Liver (tissue), 7 donors: ENCODE measurements at regions not wholly inside any gene's neighbourhood (a gene's known extent, or its start where the extent isn't known, plus 50 kb on each side); places are given as distances from the start of the nearest gene placed in this dataset.

ENCODE experiments used
- DNase-seq: peaks from one replicate; pipeline ENCODE4 v3.0.0-alpha.2; 2017; ENCODE audit warnings: low spot score
- H3K27ac ChIP-seq, 2 donors: one replicate each; pipeline ENCODE4 v1.7.0; 2013; ENCODE audit warnings: inconsistent platforms in 2 of 2, low read length in 2 of 2, control low read depth in 1 of 2, low read depth in 1 of 2, mild to moderate bottlenecking in 1 of 2
- H3K27me3 ChIP-seq, 4 donors: one replicate each; pipeline versions ENCODE4 v1.6.1 to v1.7.0; 2013; ENCODE audit warnings: low read length in 3 of 4, inconsistent platforms in 1 of 4, mild to moderate bottlenecking in 1 of 4, moderate library complexity in 1 of 4; ENCODE audit not compliant: control insufficient read depth in 4 of 4, insufficient read depth in 4 of 4
- H3K36me3 ChIP-seq, 4 donors: one replicate each; pipeline versions ENCODE4 v1.6.1 to v1.7.0; 2013; ENCODE audit warnings: low read length in 3 of 4, mild to moderate bottlenecking in 3 of 4, low read depth in 1 of 4, moderate library complexity in 1 of 4; ENCODE audit not compliant: control insufficient read depth in 4 of 4, insufficient read depth in 3 of 4
- H3K4me1 ChIP-seq, 4 donors: one replicate each; pipeline versions ENCODE4 v1.6.1 to v1.7.0; 2013; ENCODE audit warnings: low read length in 3 of 4, mild to moderate bottlenecking in 3 of 4, moderate library complexity in 1 of 4; ENCODE audit not compliant: control insufficient read depth in 4 of 4, insufficient read depth in 4 of 4
- H3K4me3 ChIP-seq, 3 donors: one replicate each; pipeline versions ENCODE4 v1.6.1 to v1.7.0; 2013; ENCODE audit warnings: low read length in 3 of 3, control low read depth in 1 of 3, low read depth in 1 of 3, mild to moderate bottlenecking in 1 of 3
- H3K9ac ChIP-seq, 2 donors: one replicate each; pipeline ENCODE4 v1.7.0; 2013; ENCODE audit warnings: low read length in 2 of 2, mild to moderate bottlenecking in 2 of 2, moderate library complexity in 2 of 2, control low read depth in 1 of 2, low read depth in 1 of 2
- H3K9me3 ChIP-seq, 4 donors: one replicate each; pipeline versions ENCODE4 v1.6.1 to v1.7.0; 2013; ENCODE audit warnings: low read length in 3 of 4; ENCODE audit not compliant: control insufficient read depth in 4 of 4
- GABPA ChIP-seq, 2 donors: IDR thresholded peaks in 1 of 2; conservative IDR thresholded peaks in 1 of 2; 2 replicates each; pipeline ENCODE4 v1.6.1; 2016; ENCODE audit warnings: antibody characterized with exemption in 2 of 2, mild to moderate bottlenecking in 1 of 2, moderate library complexity in 1 of 2
- HNF4G ChIP-seq: IDR thresholded peaks from 2 replicates; pipeline ENCODE4 v1.6.1; 2016; ENCODE audit warnings: antibody characterized with exemption
- RXRA ChIP-seq, 2 donors: IDR thresholded peaks; 2 replicates each; pipeline ENCODE4 v1.6.1; 2017 to 2018; ENCODE audit warnings: antibody characterized with exemption in 2 of 2, mild to moderate bottlenecking in 1 of 2
- SP1 ChIP-seq: IDR thresholded peaks from 2 replicates; pipeline ENCODE4 v1.6.1; 2018; ENCODE audit warnings: antibody characterized with exemption, mild to moderate bottlenecking
- WGBS: extraction: QIAGEN DNeasy Blood & Tissue Kit; methylation state at CpG from one replicate; pipeline ENCODE4 v1.1.7; 2013; 5-methylcytosine and 5-hydroxymethylcytosine counted together
- TF ChIP-seq, protein P1 (sequence below): IDR thresholded peaks from 2 replicates; pipeline ENCODE4 v1.6.1; 2016; ENCODE audit warnings: antibody characterized with exemption
- TF ChIP-seq, protein P2 (sequence below): IDR thresholded peaks from 2 replicates; pipeline ENCODE4 v1.6.1; 2016; ENCODE audit warnings: antibody characterized with exemption, mild to moderate bottlenecking
- TF ChIP-seq, protein P3 (sequence below): IDR thresholded peaks from 2 replicates; pipeline ENCODE4 v1.6.1; 2016; ENCODE audit warnings: antibody characterized with exemption
- TF ChIP-seq, protein P4 (sequence below): IDR thresholded peaks from 2 replicates; pipeline ENCODE4 v1.6.1; 2016; ENCODE audit warnings: antibody characterized with exemption
- donor health status: healthy.
- donor health status: healthy.
- donor health status: healthy.
- donor health status: healthy.

DNA sequence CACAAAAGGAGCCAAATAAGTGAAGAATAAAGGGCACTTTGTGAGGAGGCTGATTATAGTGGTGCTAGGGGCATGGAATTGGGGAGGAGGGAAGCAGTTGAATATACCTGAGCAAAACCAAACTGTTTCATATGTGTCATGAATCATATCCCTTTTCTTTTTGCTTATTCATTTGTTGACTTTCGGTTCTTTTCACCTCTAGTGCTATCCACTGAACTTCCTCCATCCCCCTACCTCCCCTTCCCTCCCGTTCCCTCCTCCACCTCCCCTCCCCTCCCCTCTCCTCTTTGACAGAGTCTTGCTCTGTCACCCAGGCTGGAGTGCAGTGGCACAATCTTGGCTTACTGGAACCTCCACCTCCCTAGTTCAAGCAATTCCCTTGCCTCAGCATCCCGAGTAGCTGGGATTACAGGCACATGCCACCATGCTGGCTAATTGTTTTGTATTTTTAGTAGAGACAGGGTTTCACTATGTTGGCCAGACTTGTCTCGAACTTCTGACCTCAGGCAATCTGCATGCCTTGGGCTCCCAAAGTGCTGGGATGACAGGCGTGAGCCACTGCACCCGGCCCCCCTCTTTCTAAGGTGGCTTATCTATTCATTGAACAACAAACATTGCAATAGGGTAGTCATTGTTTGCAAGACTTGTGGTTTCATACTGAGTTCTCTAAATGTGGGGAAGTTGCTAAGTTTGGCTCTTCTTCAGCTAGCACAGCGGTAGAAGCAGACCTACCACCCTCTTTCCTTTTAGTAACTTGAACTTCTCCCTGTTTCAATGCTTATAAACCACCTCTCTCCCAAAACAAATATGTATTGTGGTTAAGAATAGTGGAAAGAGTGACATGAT is 150.4 kb upstream of the PRPS1L1 start:
- Histone ChIP-seq H3K9me3 (no peaks in the 10 kb centered on the region), H3K4me3 (no peak overlapping the region), H3K4me1 (no peaks in the 10 kb centered on the region), H3K9ac (no peak overlapping the region), H3K27ac (peak overlapping the region; percentile 31 to 35), H3K27me3 (no peaks in the 10 kb centered on the region), H3K36me3 (no peaks in the 10 kb centered on the region)
- no peak for DNase-seq
- WGBS: 35% methylated on average over 7 of the region's 7 CpGs
- TF ChIP-seq, protein P1, sequence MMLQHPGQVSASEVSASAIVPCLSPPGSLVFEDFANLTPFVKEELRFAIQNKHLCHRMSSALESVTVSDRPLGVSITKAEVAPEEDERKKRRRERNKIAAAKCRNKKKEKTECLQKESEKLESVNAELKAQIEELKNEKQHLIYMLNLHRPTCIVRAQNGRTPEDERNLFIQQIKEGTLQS: no peak
- TF ChIP-seq, protein P2, sequence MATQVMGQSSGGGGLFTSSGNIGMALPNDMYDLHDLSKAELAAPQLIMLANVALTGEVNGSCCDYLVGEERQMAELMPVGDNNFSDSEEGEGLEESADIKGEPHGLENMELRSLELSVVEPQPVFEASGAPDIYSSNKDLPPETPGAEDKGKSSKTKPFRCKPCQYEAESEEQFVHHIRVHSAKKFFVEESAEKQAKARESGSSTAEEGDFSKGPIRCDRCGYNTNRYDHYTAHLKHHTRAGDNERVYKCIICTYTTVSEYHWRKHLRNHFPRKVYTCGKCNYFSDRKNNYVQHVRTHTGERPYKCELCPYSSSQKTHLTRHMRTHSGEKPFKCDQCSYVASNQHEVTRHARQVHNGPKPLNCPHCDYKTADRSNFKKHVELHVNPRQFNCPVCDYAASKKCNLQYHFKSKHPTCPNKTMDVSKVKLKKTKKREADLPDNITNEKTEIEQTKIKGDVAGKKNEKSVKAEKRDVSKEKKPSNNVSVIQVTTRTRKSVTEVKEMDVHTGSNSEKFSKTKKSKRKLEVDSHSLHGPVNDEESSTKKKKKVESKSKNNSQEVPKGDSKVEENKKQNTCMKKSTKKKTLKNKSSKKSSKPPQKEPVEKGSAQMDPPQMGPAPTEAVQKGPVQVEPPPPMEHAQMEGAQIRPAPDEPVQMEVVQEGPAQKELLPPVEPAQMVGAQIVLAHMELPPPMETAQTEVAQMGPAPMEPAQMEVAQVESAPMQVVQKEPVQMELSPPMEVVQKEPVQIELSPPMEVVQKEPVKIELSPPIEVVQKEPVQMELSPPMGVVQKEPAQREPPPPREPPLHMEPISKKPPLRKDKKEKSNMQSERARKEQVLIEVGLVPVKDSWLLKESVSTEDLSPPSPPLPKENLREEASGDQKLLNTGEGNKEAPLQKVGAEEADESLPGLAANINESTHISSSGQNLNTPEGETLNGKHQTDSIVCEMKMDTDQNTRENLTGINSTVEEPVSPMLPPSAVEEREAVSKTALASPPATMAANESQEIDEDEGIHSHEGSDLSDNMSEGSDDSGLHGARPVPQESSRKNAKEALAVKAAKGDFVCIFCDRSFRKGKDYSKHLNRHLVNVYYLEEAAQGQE: no peak

DNA sequence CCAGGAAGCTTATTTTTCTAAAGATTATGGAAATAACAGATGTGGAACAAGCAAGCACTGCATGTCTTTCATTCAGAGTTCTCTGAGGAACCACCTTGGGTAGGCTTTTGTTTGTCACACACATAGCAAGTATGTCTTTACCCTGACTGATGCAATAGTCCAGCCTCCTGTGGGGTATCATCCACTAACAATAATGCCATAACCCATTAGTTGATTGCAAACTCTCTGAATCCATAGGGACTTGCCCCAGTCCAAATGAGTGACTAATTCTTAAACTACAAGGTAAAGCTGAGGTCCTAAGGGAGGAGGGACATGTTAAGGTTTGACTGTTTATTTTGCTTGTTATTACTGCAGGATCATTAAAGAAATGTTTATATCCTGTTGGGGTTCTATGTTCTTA is 151.4 kb upstream of the PRPS1L1 start:
- H3K27ac ChIP-seq: no peak overlapping the region
- TF ChIP-seq HNF4G: no peak
- TF ChIP-seq, protein P3, sequence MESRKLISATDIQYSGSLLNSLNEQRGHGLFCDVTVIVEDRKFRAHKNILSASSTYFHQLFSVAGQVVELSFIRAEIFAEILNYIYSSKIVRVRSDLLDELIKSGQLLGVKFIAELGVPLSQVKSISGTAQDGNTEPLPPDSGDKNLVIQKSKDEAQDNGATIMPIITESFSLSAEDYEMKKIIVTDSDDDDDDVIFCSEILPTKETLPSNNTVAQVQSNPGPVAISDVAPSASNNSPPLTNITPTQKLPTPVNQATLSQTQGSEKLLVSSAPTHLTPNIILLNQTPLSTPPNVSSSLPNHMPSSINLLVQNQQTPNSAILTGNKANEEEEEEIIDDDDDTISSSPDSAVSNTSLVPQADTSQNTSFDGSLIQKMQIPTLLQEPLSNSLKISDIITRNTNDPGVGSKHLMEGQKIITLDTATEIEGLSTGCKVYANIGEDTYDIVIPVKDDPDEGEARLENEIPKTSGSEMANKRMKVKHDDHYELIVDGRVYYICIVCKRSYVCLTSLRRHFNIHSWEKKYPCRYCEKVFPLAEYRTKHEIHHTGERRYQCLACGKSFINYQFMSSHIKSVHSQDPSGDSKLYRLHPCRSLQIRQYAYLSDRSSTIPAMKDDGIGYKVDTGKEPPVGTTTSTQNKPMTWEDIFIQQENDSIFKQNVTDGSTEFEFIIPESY: no peak
- DNase-seq: no peak

DNA sequence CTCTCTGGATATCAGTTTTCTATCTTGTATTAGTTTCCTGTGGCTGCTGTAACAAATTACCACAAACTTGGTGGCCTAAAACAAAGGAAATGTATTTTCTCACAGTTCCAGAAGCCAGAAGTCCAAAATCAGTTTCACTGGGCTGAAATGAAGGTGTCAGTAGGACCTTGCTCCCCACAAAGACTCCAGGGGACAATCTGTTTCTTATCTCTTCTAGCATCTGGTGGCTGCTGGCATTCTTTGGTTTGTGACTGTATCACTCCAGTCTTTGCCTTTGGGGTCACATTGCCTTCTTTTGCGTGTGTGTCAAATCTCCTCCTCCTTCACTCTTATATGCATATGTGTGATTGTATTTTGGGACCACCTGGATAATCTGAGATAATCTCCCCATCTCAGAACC is 153.0 kb upstream of the PRPS1L1 start:
- WGBS: 71% methylated on average over 1 of the region's 1 CpG
- H3K27ac ChIP-seq: no peak overlapping the region
- H3K4me1 ChIP-seq: no peaks in the 10 kb centered on the region
- no peak for DNase-seq
- H3K36me3 ChIP-seq: no peaks in the 10 kb centered on the region
- H3K9me3 ChIP-seq: no peaks in the 10 kb centered on the region
- H3K4me3 ChIP-seq: no peak overlapping the region
- TF ChIP-seq SP1: no peak
- TF ChIP-seq, protein P4, sequence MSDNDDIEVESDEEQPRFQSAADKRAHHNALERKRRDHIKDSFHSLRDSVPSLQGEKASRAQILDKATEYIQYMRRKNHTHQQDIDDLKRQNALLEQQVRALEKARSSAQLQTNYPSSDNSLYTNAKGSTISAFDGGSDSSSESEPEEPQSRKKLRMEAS: no peak
- no peak for TF ChIP-seq RXRA (IDR thresholded peaks at IDR 0.05)
- TF ChIP-seq, protein P1: no peak
- no peak for TF ChIP-seq GABPA (IDR thresholded peaks at IDR 0.05 in 1 of 2, conservative IDR thresholded peaks at IDR 0.05 in 1 of 2)
- H3K9ac ChIP-seq: no peak overlapping the region
- H3K27me3 ChIP-seq: no peaks in the 10 kb centered on the region

More for the DNA sequence above, 151.4 kb upstream of the PRPS1L1 start:
- Histone ChIP-seq H3K4me1 (no peaks in the 10 kb centered on the region), H3K9me3 (no peaks in the 10 kb centered on the region), H3K27me3 (no peaks in the 10 kb centered on the region), H3K9ac (no peak overlapping the region), H3K4me3 (no peak overlapping the region), H3K36me3 (no peaks in the 10 kb centered on the region)
